Psoas muscle (tissue), 7 donors: ENCODE measurements at regions not wholly inside any gene's neighbourhood (a gene's known extent, or its start where the extent isn't known, plus 50 kb on each side); places are given as distances from the start of the nearest gene placed in this dataset.

Source experiments
- ATAC-seq, 4 donors: fragments of 200-7000 bp; cut with Tn5 transposase; one replicate each; pipeline ENCODE4 v1.9.1; 2020; ENCODE audit warnings: moderate library complexity in 3 of 4, mild to moderate bottlenecking in 2 of 4
- DNase-seq, 2 donors: peaks; one replicate each; pipeline ENCODE4 v3.0.0-alpha.2; 2020
- H3K27ac ChIP-seq: fragments of 200-600 bp; one replicate; pipeline ENCODE4 v1.8.0; 2022
- H3K27me3 ChIP-seq, 3 donors: fragments of 200-600 bp in 1 of 3; one replicate each; pipeline versions ENCODE4 v1.6.1 to v1.8.0; 2013 to 2022; ENCODE audit warnings: low read length in 2 of 3, mild to moderate bottlenecking in 2 of 3, moderate library complexity in 1 of 3; ENCODE audit not compliant: insufficient read depth in 3 of 3
- H3K36me3 ChIP-seq, 2 donors: fragments of 200-600 bp in 1 of 2; one replicate each; pipeline versions ENCODE4 v1.6.1 to v1.8.0; 2013 to 2022; ENCODE audit warnings: low read depth in 1 of 2, mild to moderate bottlenecking in 1 of 2, moderate library complexity in 1 of 2; ENCODE audit not compliant: insufficient read depth in 1 of 2
- H3K4me1 ChIP-seq: fragments of 200-600 bp; one replicate; pipeline ENCODE4 v1.8.0; 2022
- H3K4me3 ChIP-seq: fragments of 200-600 bp; one replicate; pipeline ENCODE4 v1.8.0; 2022; ENCODE audit warnings: mild to moderate bottlenecking
- H3K9me3 ChIP-seq: fragments of 200-600 bp; one replicate; pipeline ENCODE4 v1.8.0; 2022
- CTCF ChIP-seq: fragments of 200-600 bp; IDR thresholded peaks from one replicate; pipeline ENCODE4 v1.8.0; 2022; ENCODE audit warnings: antibody characterized with exemption
- WGBS, 3 donors: extraction: QIAGEN DNeasy Blood & Tissue Kit; methylation state at CpG; one replicate each; pipeline versions ENCODE4 v1.1.6 to v1.1.7; 2013; 5-methylcytosine and 5-hydroxymethylcytosine counted together
- intact Hi-C, 2 donors: fragments of 100-400 bp; cut with DNase I; formaldehyde crosslinking; loops; one replicate each; pipeline versions ENCODE4 v1.11.0 to v1.14.2; 2022
- donor health status: healthy with polysubstance abuse.
- donor health status: DM: no; HTN: no; CAD: no; lungs with moderate emphysema.
- donor health status: Bipolar disorder and iron deficiency.
- donor health status: healthy.
- donor health status: DM: yes; HTN: yes; CAD: no.
- donor health status: DM: no; HTN: no; CAD: no.
- donor health status: DM: yes; HTN: yes; CAD: no.

DNA sequence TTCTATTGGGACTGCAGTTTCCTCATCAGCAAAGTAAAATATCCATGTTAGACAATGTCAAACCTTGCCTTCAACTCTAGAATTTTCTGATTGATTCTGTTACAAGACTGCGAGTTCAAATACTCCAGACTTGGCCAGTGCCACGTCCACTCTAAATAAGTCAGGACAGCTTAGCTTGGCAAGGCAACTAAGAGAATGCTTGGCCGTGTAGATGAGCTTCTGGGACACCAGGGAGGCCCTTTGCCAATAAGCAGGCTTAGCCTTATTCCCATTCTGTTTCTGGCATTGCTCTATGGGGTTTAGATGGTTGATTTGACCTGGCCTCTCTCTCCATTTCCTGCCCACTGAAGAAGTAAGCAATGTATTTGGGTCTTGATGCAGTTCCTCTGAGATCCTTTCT lies 218.1 kb upstream of the SIX2 start:
- Histone ChIP-seq H3K4me3 (no peak overlapping the region), H3K36me3 (no peaks in the 10 kb centered on the region), H3K4me1 (peaks cover 12% of the 10 kb centered on the region), H3K27ac (no peak overlapping the region), H3K27me3 (no peaks in the 10 kb centered on the region), H3K9me3 (no peaks in the 10 kb centered on the region)
- peak in 3 of 4 donors; percentile 48 to 87 (median 87) for ATAC-seq
- no peak for DNase-seq
- WGBS, 3 donors: 20 to 43% (median 29%) methylated on average over 3 of the region's 3 CpGs
- no peak for TF ChIP-seq CTCF
- intact Hi-C loops: loop anchor here (5.0 to 10.0 kb wide), 2 partner anchors 55 to 213 kb away; no protein-coding TSS in a partner anchor

DNA sequence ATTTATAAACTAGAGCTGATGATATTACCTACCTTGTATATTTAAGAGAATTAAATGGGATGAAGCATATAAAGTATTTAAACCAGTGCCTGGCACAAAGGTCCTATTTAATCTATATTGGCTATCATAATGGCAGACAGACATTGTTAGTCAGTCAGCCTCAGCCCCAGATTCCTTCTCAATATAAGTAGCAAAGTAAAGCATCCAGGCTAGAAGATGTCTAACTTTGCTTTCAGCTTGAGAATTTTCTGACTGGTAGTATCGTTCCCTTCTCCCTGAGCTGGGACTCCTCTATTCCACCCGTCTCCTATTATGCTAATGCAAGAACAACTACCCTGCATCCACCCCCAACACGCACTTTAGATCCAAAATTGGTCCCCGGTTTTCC lies 215.7 kb upstream of the SIX2 start:
- intact Hi-C loops: loop anchor here (5.0 to 10.0 kb wide), 2 partner anchors 53 to 210 kb away; no protein-coding TSS in a partner anchor
- no peaks in the 10 kb centered on the region for H3K27me3 ChIP-seq
- H3K36me3 ChIP-seq: no peaks in the 10 kb centered on the region
- no peak for TF ChIP-seq CTCF
- 89% methylated on average over 4 of the region's 4 CpGs for WGBS, 3 donors
- no peak for ATAC-seq
- DNase-seq: no peak
- H3K9me3 ChIP-seq: no peaks in the 10 kb centered on the region
- H3K27ac ChIP-seq: no peak overlapping the region
- peaks cover 19% of the 10 kb centered on the region for H3K4me1 ChIP-seq
- H3K4me3 ChIP-seq: no peak overlapping the region

DNA sequence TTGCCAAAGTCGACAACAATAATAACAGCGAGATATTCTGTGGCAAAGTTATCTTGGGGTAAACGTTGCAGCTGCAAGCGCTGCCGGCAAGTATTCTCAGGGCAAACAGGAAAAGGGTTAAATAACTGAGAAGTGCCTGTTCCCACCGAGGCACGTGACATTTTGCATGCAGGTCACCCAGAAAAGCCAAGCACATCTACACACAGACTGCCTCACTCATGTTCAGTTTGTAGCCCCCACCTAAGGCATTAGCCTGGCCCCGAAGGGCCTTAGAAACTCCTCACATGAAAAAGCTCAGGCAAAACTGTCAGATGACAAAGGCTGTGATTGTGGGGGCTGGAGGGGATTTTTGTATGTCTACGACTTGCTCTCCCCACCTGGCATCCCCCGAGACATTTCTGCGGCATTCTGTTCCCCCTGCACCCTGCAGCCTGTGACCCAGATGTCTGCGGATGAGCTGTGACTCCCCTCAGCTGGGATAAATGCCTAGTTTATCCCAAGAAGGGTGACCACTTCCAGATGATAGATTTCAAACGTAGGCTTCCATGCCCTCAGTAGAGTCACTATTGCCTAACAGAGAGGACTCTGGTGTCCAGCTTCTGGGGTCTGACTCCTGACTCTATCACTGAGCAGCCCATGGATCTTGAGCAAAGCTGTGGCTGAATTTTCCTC lies 215.2 kb upstream of the SIX2 start:
- Histone ChIP-seq H3K4me1 (peaks cover 23% of the 10 kb centered on the region), H3K27ac (no peak overlapping the region), H3K27me3 (no peaks in the 10 kb centered on the region), H3K4me3 (no peak overlapping the region), H3K36me3 (no peaks in the 10 kb centered on the region), H3K9me3 (no peaks in the 10 kb centered on the region)
- intact Hi-C loops: loop anchor here in 1 of 2 donors (10.0 kb wide), 1 partner anchor 210 kb away; no protein-coding TSS in a partner anchor
- 62 to 67% (median 66%) methylated on average over 13 of the region's 13 CpGs for WGBS, 3 donors
- no peak for ATAC-seq
- DNase-seq: no peak
- TF ChIP-seq CTCF: no peak

DNA sequence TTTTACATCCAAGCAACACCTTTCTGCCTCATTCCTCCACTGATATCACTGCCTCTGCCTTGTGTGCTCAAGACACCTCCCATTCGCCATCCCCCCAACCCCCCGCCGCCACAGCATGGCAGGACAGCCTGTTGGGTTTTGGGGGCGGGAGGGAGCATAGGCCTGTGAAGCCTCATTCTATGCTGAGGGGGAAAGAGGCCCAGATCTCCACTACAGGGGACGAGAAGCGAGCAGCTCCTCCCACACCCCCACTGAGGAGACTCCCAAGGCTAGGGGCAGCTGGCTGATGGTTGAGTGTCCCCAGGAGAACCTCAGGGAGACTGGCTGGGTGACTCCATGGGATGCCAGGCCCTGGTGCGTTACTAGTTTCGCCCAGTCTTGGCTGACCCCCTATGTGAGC lies 214.3 kb upstream of the SIX2 start:
- peaks cover 19% of the 10 kb centered on the region for H3K4me1 ChIP-seq
- TF ChIP-seq CTCF: no peak
- no peak for DNase-seq
- H3K27me3 ChIP-seq: no peaks in the 10 kb centered on the region
- WGBS, 3 donors: 81 to 93% (median 82%) methylated on average over 8 of the region's 8 CpGs
- no peak overlapping the region for H3K27ac ChIP-seq
- no peaks in the 10 kb centered on the region for H3K36me3 ChIP-seq
- no peak for ATAC-seq
- H3K9me3 ChIP-seq: no peaks in the 10 kb centered on the region
- intact Hi-C loops: loop anchor here in 1 of 2 donors (10.0 kb wide), 1 partner anchor 209 kb away; no protein-coding TSS in a partner anchor
- H3K4me3 ChIP-seq: no peak overlapping the region
